Neural progenitor cell (in vitro differentiated cells): ENCODE measurements at regions not wholly inside any gene's neighbourhood (a gene's known extent, or its start where the extent isn't known, plus 50 kb on each side); places are given as distances from the start of the nearest gene placed in this dataset.

ENCODE experiments used
- CTCF ChIP-seq: fragments of 200-600 bp; sonication (generic); IDR thresholded peaks from 2 replicates; pipeline ENCODE4 v1.5.1; 2017; ENCODE audit warnings: antibody characterized with exemption, mild to moderate bottlenecking
- EZH2 ChIP-seq: fragments of 200-600 bp; sonication (generic); IDR thresholded peaks from 2 replicates; pipeline ENCODE4 v1.6.1; 2017; ENCODE audit warnings: antibody characterized with exemption, mild to moderate bottlenecking, moderate library complexity
- EZH2phosphoT487 ChIP-seq: fragments of 200-600 bp; sonication (generic); IDR thresholded peaks from 2 replicates; pipeline ENCODE4 v1.6.1; 2017; ENCODE audit warnings: antibody characterized with exemption

GRCh38 chr2:88247531-88247930, 77.4 kb downstream of the THNSL2 start:
- no peak for TF ChIP-seq CTCF
- no peak for TF ChIP-seq EZH2phosphoT487
- no peak for TF ChIP-seq EZH2
